ENCODE measurements at regions not wholly inside any gene's neighbourhood (a gene's known extent, or its start where the extent isn't known, plus 50 kb on each side); places are given as distances from the start of the nearest gene placed in this dataset.
"Not testable (repeated sequence)": the region's sequence is repeated elsewhere in the genome, so short reads cannot be mapped to it uniquely, and the experiment has no call there.

DNA sequence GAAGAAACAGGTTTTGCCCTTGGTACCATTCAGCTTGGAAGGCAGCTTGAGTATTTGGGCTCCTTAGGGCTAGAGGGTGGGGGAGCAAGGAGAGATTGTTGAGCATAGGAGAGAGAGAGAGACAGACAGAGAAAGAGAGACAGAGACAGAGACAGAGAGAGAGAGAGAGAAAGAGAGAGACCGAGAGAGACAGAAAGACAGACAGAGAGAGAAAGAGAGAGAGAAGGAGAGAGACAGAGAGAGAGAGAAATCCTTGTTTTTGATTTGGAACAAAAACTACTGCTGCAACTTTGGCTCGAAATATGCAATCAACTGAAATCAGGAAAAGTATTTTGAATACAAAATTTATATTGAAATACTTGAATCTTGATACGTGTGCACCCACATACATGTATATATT is 85.8 kb upstream of the ZNF536 start:
- no peak for DNase-seq (ENCODE audit: low spot score in 2 of 2)
- intact Hi-C loops (cut with DNase I; ENCODE audit: low total_unique reads), result loop anchor here (5.0 kb wide), 1 partner anchor 241 kb away; no protein-coding TSS in a partner anchor
- H3K27ac ChIP-seq, result no peak overlapping the region
- peaks cover 0 to 16% of the 10 kb centered on the region in 2 donors for H3K27me3 ChIP-seq
- H3K4me3 ChIP-seq, result no peak overlapping the region
- no peaks in the 10 kb centered on the region for H3K4me1 ChIP-seq
- no peaks in the 10 kb centered on the region for H3K9me3 ChIP-seq
- H3K36me3 ChIP-seq, result no peaks in the 10 kb centered on the region
- TF ChIP-seq POLR2AphosphoS5 (IDR thresholded peaks at IDR 0.05), result no peak
- TF ChIP-seq CTCF (IDR thresholded peaks at IDR 0.05), result no peak
- no peak for TF ChIP-seq POLR2A (IDR thresholded peaks at IDR 0.05)

DNA sequence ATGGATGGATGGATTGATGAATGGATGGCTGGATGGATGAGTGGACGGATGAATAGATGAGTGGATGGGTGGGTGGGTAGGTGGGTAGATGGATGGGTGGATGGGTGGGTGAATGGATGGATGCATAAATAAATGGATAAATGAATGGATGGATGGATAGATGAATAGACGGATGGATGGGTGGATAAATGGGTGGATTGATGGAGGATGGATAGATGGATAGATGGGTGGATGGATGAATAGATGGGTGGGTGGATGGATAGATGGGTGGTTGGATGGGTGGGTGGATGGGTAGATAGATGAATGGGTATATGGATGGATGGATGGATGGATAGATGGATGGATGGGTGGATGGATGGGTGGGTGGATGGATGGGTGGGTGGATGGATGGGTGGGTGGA is 84.9 kb upstream of the ZNF536 start:
- Histone ChIP-seq H3K36me3 (no peaks in the 10 kb centered on the region), H3K27me3 (peaks cover 0 to 7% of the 10 kb centered on the region in 2 donors), H3K27ac (no peak overlapping the region), H3K9me3 (no peaks in the 10 kb centered on the region), H3K4me3 (no peak overlapping the region), H3K4me1 (no peaks in the 10 kb centered on the region)
- intact Hi-C loops (cut with DNase I; ENCODE audit: low total_unique reads), result loop anchor here (5.0 kb wide), 1 partner anchor 240 kb away; no protein-coding TSS in a partner anchor
- no peak for DNase-seq (ENCODE audit: low spot score in 2 of 2)
- no peak for TF ChIP-seq CTCF (IDR thresholded peaks at IDR 0.05)
- TF ChIP-seq POLR2A (IDR thresholded peaks at IDR 0.05), result no peak

DNA sequence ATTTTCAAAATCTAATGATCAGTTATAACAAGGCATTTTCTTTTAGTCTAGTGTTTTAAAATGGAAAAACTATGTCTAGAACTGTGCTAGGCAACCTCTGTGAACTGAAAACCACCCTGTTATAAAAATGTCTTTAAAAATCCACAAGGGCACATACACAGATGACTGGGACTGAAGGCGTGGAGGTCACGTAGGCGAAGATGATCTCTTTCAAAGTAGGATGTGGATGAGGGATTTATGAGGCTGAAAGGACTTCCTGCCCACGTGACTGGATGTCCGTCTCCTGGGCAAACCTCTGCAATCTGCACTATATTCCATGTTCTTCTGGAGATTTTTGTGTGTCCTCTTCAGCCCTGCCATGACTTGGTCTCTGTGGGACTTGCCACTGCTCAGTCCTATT is 84.2 kb upstream of the ZNF536 start:
- Histone ChIP-seq H3K4me3 (no peak overlapping the region), H3K27me3 (peaks cover 0 to 4% of the 10 kb centered on the region in 2 donors), H3K4me1 (no peaks in the 10 kb centered on the region), H3K27ac (no peak overlapping the region), H3K36me3 (no peaks in the 10 kb centered on the region), H3K9me3 (no peaks in the 10 kb centered on the region)
- no peak for DNase-seq (ENCODE audit: low spot score in 2 of 2)
- intact Hi-C loops (cut with DNase I; ENCODE audit: low total_unique reads), result loop anchor here (5.0 kb wide), 1 partner anchor 239 kb away; no protein-coding TSS in a partner anchor
- no peak for TF ChIP-seq POLR2A (IDR thresholded peaks at IDR 0.05)
- no peak for TF ChIP-seq POLR2AphosphoS5 (IDR thresholded peaks at IDR 0.05)
- TF ChIP-seq CTCF (IDR thresholded peaks at IDR 0.05), result no peak

GRCh38 chr19:30288911-30289310 is 83.3 kb upstream of the ZNF536 start:
- no peaks in the 10 kb centered on the region for H3K9me3 ChIP-seq
- peaks cover 0 to 4% of the 10 kb centered on the region in 2 donors for H3K27me3 ChIP-seq
- intact Hi-C loops (cut with DNase I; ENCODE audit: low total_unique reads), result loop anchor here (5.0 kb wide), 1 partner anchor 238 kb away; no protein-coding TSS in a partner anchor
- TF ChIP-seq POLR2AphosphoS5 (IDR thresholded peaks at IDR 0.05) (no peak), CTCF (IDR thresholded peaks at IDR 0.05) (no peak), POLR2A (IDR thresholded peaks at IDR 0.05) (no peak)
- DNase-seq (ENCODE audit: low spot score in 2 of 2), result no peak
- no peaks in the 10 kb centered on the region for H3K36me3 ChIP-seq
- H3K4me3 ChIP-seq, result no peak overlapping the region
- H3K4me1 ChIP-seq, result no peaks in the 10 kb centered on the region
- no peak overlapping the region for H3K27ac ChIP-seq

GRCh38 chr19:30289336-30289735 is 82.8 kb upstream of the ZNF536 start:
- Histone ChIP-seq H3K27me3 (peaks cover 0 to under 1% of the 10 kb centered on the region in 2 donors), H3K27ac (no peak overlapping the region), H3K4me3 (no peak overlapping the region), H3K9me3 (no peaks in the 10 kb centered on the region), H3K4me1 (no peaks in the 10 kb centered on the region), H3K36me3 (no peaks in the 10 kb centered on the region)
- no peak for DNase-seq (ENCODE audit: low spot score in 2 of 2)
- intact Hi-C loops (cut with DNase I; ENCODE audit: low total_unique reads), result loop anchor here (5.0 kb wide), 1 partner anchor 238 kb away; no protein-coding TSS in a partner anchor
- TF ChIP-seq POLR2AphosphoS5 (IDR thresholded peaks at IDR 0.05) (no peak), CTCF (IDR thresholded peaks at IDR 0.05) (no peak), POLR2A (IDR thresholded peaks at IDR 0.05) (no peak)

DNA sequence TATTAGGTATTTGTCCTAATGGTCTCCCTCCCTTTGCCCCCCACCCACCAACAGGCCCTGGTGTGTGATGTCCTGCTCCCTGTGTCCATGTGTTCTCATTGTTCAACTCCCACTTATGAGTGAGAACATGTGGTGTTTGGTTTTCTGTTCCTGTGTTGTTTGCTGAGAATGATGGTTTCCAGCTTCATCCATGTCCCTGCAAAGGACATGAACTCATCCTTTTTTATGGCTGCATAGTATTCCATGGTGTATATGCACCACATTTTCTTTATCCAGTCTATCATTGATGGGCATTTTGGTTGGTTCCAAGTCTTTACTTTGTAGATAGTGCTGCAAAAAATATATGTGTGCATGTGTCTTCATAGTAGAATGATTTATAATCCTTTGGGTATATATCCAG is 81.4 kb upstream of the ZNF536 start:
- H3K27me3 ChIP-seq; H3K36me3 ChIP-seq; intact Hi-C loops (cut with DNase I; ENCODE audit: low total_unique reads); H3K27ac ChIP-seq; H3K4me1 ChIP-seq; H3K9me3 ChIP-seq; DNase-seq (ENCODE audit: low spot score in 2 of 2); H3K4me3 ChIP-seq: not testable (repeated sequence)
